ENCODE measurements at regions not wholly inside any gene's neighbourhood (a gene's known extent, or its start where the extent isn't known, plus 50 kb on each side); places are given as distances from the start of the nearest gene placed in this dataset.

DNA sequence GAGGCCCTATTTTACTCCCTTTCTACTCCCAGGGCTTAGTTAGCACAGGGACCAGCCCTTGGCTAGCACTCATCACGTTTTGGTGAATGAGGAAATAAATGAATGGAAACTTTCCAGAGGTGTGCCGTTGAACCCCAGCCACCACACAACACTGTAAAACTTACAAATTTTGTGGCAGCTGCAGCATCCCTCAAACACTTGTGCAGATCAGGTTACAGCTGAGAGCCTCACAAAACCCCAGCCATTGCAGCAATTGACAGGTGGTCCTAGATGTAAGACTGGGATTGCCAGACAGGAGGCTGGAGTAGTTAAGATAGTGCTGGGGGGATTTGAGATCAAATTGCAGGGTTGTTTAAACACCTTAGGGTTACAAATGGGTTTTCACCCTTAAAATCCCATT lies 482.2 kb upstream of the KIF2A start:
- TF ChIP-seq, protein P1, sequence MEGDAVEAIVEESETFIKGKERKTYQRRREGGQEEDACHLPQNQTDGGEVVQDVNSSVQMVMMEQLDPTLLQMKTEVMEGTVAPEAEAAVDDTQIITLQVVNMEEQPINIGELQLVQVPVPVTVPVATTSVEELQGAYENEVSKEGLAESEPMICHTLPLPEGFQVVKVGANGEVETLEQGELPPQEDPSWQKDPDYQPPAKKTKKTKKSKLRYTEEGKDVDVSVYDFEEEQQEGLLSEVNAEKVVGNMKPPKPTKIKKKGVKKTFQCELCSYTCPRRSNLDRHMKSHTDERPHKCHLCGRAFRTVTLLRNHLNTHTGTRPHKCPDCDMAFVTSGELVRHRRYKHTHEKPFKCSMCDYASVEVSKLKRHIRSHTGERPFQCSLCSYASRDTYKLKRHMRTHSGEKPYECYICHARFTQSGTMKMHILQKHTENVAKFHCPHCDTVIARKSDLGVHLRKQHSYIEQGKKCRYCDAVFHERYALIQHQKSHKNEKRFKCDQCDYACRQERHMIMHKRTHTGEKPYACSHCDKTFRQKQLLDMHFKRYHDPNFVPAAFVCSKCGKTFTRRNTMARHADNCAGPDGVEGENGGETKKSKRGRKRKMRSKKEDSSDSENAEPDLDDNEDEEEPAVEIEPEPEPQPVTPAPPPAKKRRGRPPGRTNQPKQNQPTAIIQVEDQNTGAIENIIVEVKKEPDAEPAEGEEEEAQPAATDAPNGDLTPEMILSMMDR (IDR thresholded peaks at IDR 0.05; ENCODE audit: low read depth, low read length), result no peak
- TF ChIP-seq EZH2phosphoT487 (IDR thresholded peaks at IDR 0.05; ENCODE audit: low read depth), result no peak

All from OCI-LY3 (cell line).